GM12892 (cell line): ENCODE measurements at regions not wholly inside any gene's neighbourhood (a gene's known extent, or its start where the extent isn't known, plus 50 kb on each side); places are given as distances from the start of the nearest gene placed in this dataset.

Source experiments
- POLR2A ChIP-seq: IDR thresholded peaks from 2 replicates; pipeline ENCODE4 v1.6.1; 2011; ENCODE audit warnings: low read depth, low read length, control low read depth
- POLR2AphosphoS5 ChIP-seq: IDR thresholded peaks from 2 replicates; pipeline ENCODE4 v1.6.1; 2011; ENCODE audit warnings: low read depth, low read length, control low read depth
- TAF1 ChIP-seq: IDR thresholded peaks from 2 replicates; pipeline ENCODE4 v1.6.1; 2011; ENCODE audit warnings: low read depth, mild to moderate bottlenecking, control low read depth, low read length, borderline replicate concordance

DNA sequence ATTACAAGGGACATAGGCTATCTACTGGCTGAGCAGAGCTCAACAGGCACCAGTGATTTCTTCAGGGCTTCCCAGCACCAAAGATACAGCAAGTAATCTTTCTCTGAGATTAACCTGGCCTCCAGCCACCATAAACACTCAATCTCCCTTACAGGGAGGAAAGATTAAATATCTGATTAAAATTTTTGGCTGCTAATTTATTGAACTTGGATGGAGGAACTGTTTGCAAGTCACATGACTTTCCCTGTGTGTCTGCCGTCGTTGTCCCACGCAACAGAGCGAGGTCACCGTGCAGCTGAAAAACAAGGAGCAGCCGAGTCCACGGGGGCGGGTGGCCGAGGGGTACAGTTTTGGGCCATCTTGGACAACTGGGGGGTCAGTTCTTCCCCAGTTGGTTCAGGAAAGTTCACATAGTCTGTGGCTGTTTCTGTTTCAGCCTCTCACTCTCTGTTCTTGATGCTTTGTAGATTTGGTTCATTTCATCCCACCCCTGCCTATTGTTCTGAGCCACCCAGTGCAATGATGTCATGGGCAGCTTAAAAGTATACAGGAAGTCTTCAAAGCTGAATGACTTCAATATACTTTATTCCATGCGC is 186.8 kb upstream of the CTAGE1 start:
- no peak for TF ChIP-seq POLR2A
- no peak for TF ChIP-seq TAF1
- TF ChIP-seq POLR2AphosphoS5 = no peak
